Smooth muscle cell (in vitro differentiated cells): ENCODE measurements at regions not wholly inside any gene's neighbourhood (a gene's known extent, or its start where the extent isn't known, plus 50 kb on each side); places are given as distances from the start of the nearest gene placed in this dataset.

Source experiments
- DNase-seq: peaks from one replicate; lab custom pipeline; 2025; ENCODE audit not compliant: unreplicated experiment; lab: John Stamatoyannopoulos, UW
- H2AFZ ChIP-seq: fragments of 200-600 bp; sonication (generic); 2 replicates; pipeline ENCODE4 v1.6.0; 2016; ENCODE audit warnings: antibody characterized with exemption, low read depth, mild to moderate bottlenecking
- H3F3A ChIP-seq: fragments of 200-600 bp; sonication (generic); 2 replicates; pipeline ENCODE4 v1.6.0; 2017; ENCODE audit warnings: antibody characterized with exemption, low read depth
- H3K27ac ChIP-seq: fragments of 200-600 bp; sonication (generic); 2 replicates; pipeline ENCODE4 v1.5.1; 2016; ENCODE audit warnings: low read depth, mild to moderate bottlenecking
- H3K27me3 ChIP-seq: fragments of 200-600 bp; sonication (generic); 2 replicates; pipeline ENCODE4 v1.6.1; 2016; ENCODE audit warnings: low read depth, mild to moderate bottlenecking
- H3K36me3 ChIP-seq: fragments of 200-600 bp; sonication (generic); 2 replicates; pipeline ENCODE4 v1.5.1; 2016; ENCODE audit warnings: low read depth
- H3K4me1 ChIP-seq: fragments of 200-600 bp; sonication (generic); 2 replicates; pipeline ENCODE4 v1.5.1; 2016; ENCODE audit warnings: low read depth
- H3K4me2 ChIP-seq: fragments of 200-600 bp; sonication (generic); 2 replicates; pipeline ENCODE4 v1.6.0; 2016; ENCODE audit warnings: mild to moderate bottlenecking
- H3K4me3 ChIP-seq: fragments of 200-600 bp; sonication (generic); 2 replicates; pipeline ENCODE4 v1.5.1; 2016; ENCODE audit warnings: mild to moderate bottlenecking
- H3K79me2 ChIP-seq: fragments of 200-600 bp; sonication (generic); 2 replicates; pipeline ENCODE4 v1.6.0; 2016; ENCODE audit warnings: low read depth, mild to moderate bottlenecking
- H3K9ac ChIP-seq: fragments of 200-600 bp; sonication (generic); 2 replicates; pipeline ENCODE4 v1.6.0; 2016; ENCODE audit warnings: low read depth
- H3K9me3 ChIP-seq: fragments of 200-600 bp; sonication (generic); replicated peaks from 2 replicates; pipeline ENCODE4 v1.5.1; 2016; ENCODE audit warnings: low read depth
- H4K20me1 ChIP-seq: fragments of 200-600 bp; sonication (generic); 2 replicates; pipeline ENCODE4 v1.6.0; 2016; ENCODE audit warnings: low read depth
- WGBS: methylation state at CpG from one replicate; pipeline ENCODE4 v1.1.7; 2016; ENCODE audit warnings: low lambda C conversion rate; 5-methylcytosine and 5-hydroxymethylcytosine counted together
- TF ChIP-seq, protein P1 (sequence below): fragments of 200-600 bp; sonication (generic); IDR thresholded peaks from 2 replicates; pipeline ENCODE4 v1.5.1; 2017; ENCODE audit warnings: borderline replicate concordance, mild to moderate bottlenecking, antibody characterized with exemption; ENCODE audit not compliant: insufficient read depth, poor library complexity, severe bottlenecking

DNA sequence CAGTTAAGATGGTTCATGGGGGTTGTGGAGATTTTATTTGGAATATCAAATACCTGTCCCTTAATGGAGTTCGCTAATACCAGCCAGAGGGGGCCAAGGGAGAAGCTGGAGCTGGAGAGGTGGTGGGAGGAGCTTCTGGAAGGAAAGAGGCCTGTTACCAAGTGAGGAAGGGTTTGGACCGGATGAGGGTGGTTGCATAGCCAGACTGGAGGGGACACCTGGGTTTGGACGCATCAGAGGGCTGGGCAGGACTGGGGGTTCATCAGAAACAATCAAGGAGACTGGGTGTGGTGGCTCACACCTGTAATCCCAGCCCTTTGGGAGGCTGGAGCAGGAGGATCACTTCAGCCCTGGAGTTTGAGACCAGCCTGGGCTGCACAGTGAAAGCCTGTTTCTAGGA, 111.8 kb upstream of the IER5L start:
- no peaks in the 10 kb centered on the region for H3K36me3 ChIP-seq
- H3K4me3 ChIP-seq = no peak overlapping the region
- no peaks in the 10 kb centered on the region for H3K27me3 ChIP-seq
- H4K20me1 ChIP-seq = no peaks in the 10 kb centered on the region
- H3K4me1 ChIP-seq = peaks cover 6% of the 10 kb centered on the region
- H3K4me2 ChIP-seq = no peak overlapping the region
- H2AFZ ChIP-seq = no peak overlapping the region
- DNase-seq = no peak
- no peaks in the 10 kb centered on the region for H3F3A ChIP-seq
- no peaks in the 10 kb centered on the region for H3K79me2 ChIP-seq
- TF ChIP-seq, protein P1, sequence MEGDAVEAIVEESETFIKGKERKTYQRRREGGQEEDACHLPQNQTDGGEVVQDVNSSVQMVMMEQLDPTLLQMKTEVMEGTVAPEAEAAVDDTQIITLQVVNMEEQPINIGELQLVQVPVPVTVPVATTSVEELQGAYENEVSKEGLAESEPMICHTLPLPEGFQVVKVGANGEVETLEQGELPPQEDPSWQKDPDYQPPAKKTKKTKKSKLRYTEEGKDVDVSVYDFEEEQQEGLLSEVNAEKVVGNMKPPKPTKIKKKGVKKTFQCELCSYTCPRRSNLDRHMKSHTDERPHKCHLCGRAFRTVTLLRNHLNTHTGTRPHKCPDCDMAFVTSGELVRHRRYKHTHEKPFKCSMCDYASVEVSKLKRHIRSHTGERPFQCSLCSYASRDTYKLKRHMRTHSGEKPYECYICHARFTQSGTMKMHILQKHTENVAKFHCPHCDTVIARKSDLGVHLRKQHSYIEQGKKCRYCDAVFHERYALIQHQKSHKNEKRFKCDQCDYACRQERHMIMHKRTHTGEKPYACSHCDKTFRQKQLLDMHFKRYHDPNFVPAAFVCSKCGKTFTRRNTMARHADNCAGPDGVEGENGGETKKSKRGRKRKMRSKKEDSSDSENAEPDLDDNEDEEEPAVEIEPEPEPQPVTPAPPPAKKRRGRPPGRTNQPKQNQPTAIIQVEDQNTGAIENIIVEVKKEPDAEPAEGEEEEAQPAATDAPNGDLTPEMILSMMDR = no peak
- no peak overlapping the region for H3K27ac ChIP-seq
- no peaks in the 10 kb centered on the region for H3K9me3 ChIP-seq
- 84% methylated on average over 3 of the region's 3 CpGs for WGBS
- H3K9ac ChIP-seq = no peak overlapping the region

DNA sequence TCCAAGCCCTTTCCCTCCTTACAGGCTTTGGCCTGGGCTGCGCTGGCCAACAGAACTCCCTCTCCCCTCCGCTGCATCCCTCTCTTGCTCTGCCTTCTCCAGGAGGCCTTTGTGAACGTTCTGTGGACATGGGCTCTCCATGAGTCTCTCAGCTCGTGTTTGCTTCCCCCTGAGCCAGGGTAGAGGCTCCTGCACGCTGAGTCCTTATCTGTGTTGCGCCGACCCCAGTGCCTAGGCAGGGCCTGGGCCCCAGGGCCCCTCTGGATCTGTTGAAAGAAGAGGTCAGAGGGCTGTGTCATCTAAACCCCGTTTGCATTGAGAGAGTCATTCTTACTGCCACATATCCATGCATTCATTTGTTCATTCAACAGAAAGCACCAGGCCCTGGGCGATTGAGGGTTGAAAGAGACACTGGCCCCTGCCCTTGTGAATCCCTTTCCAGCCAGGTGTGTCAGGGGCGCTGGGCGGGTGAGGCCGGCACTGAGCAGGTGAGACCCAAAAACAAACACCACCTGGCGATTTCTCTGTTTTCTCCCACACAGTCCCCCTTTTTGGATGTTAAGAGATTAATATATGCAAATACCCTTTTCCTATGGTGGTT, 111.2 kb upstream of the IER5L start:
- H3K27me3 ChIP-seq = no peaks in the 10 kb centered on the region
- H4K20me1 ChIP-seq = no peaks in the 10 kb centered on the region
- H2AFZ ChIP-seq = no peak overlapping the region
- no peak overlapping the region for H3K4me2 ChIP-seq
- no peak overlapping the region for H3K4me3 ChIP-seq
- 91% methylated on average over 13 of the region's 13 CpGs for WGBS
- peaks cover 6% of the 10 kb centered on the region for H3K4me1 ChIP-seq
- TF ChIP-seq, protein P1 = no peak
- H3K9me3 ChIP-seq = no peaks in the 10 kb centered on the region
- H3K79me2 ChIP-seq = no peaks in the 10 kb centered on the region
- no peak overlapping the region for H3K27ac ChIP-seq
- H3K9ac ChIP-seq = no peak overlapping the region
- no peaks in the 10 kb centered on the region for H3F3A ChIP-seq
- no peak for DNase-seq
- H3K36me3 ChIP-seq = no peaks in the 10 kb centered on the region

DNA sequence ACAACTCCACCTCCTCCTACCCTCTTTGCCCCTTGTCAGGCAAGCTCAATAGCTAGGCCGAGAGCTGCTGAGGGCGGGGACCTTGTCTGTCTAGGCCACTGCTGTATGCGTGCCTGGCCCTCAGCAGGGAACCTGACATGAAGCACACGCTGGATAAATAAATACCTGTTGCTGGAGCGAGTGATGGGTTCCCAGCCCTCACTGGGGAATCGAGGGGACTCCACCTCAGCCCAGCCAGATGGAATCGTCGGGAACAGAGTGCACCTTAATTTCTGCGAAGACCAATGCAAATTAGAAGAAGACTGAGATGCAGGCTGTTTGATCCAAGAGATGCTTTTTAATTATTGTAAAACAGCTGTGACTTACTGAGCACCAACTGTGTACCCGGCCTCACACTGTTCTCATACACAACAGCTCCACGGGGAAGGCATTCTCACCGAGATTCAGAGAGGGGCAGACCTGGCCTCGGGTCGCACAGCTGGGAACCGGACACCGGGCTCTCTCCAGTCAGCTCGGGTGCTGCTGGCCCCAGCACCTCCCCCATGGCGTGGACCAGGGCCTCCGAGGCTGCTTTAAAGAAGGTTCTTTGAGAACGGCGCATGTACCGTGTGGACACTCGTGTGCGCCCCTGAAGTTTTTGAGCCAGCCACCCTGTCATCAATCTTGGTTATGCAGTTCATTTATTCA, 109.7 kb upstream of the IER5L start:
- Histone ChIP-seq H3K4me3 (no peak overlapping the region), H3F3A (no peaks in the 10 kb centered on the region), H3K79me2 (no peaks in the 10 kb centered on the region), H3K27me3 (no peaks in the 10 kb centered on the region), H3K4me1 (peaks cover 6% of the 10 kb centered on the region), H3K36me3 (no peaks in the 10 kb centered on the region), H3K9me3 (no peaks in the 10 kb centered on the region), H3K9ac (no peak overlapping the region), H3K4me2 (no peak overlapping the region), H3K27ac (no peak overlapping the region), H4K20me1 (no peaks in the 10 kb centered on the region), H2AFZ (no peak overlapping the region)
- 90% methylated on average over 24 of the region's 24 CpGs for WGBS
- TF ChIP-seq, protein P1 = no peak
- no peak for DNase-seq
